NB4 (cell line): ENCODE measurements at regions not wholly inside any gene's neighbourhood (a gene's known extent, or its start where the extent isn't known, plus 50 kb on each side); places are given as distances from the start of the nearest gene placed in this dataset.

Experiments
- TF ChIP-seq, protein P1 (sequence below): IDR thresholded peaks from one replicate; pipeline ENCODE4 v1.5.1; 2012; ENCODE audit warnings: low read depth, low read length
- TF ChIP-seq, protein P2 (sequence below): IDR thresholded peaks from 2 replicates; pipeline ENCODE4 v1.6.1; 2011; ENCODE audit warnings: low read depth, low read length

DNA sequence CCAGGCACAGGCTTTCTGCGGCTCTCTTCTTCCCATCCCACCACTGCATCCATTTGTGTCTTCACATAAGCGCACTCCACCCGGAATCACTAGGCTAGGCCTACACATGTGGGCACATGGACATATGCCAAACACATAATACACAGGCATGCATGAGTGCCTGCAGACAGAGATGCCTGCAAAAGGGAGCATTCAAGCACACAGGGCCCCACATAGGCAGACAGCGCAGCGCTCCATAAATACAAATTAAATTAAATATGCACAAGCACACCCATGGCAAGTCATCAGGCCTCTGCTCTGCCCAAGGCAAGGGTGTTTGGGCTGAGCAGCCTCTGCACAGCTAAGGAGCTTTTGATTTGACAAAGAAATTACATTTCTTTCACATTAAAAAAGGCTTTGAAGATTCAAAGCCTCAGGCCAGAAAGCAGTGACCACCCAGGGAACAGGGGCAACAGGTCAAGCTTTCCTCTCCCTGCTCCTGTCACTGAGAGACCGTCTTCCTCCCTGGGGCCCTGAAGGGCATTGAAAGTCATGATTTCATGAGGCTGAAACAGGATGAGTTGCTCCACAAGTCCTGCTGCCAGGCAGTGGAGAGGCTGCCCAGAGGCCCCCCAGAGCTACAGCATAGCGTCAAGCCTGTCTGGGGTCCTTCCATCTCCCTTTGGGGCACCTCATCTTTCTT is 134.2 kb upstream of the LRFN2 start:
- TF ChIP-seq, protein P1, sequence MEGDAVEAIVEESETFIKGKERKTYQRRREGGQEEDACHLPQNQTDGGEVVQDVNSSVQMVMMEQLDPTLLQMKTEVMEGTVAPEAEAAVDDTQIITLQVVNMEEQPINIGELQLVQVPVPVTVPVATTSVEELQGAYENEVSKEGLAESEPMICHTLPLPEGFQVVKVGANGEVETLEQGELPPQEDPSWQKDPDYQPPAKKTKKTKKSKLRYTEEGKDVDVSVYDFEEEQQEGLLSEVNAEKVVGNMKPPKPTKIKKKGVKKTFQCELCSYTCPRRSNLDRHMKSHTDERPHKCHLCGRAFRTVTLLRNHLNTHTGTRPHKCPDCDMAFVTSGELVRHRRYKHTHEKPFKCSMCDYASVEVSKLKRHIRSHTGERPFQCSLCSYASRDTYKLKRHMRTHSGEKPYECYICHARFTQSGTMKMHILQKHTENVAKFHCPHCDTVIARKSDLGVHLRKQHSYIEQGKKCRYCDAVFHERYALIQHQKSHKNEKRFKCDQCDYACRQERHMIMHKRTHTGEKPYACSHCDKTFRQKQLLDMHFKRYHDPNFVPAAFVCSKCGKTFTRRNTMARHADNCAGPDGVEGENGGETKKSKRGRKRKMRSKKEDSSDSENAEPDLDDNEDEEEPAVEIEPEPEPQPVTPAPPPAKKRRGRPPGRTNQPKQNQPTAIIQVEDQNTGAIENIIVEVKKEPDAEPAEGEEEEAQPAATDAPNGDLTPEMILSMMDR, result no peak
- TF ChIP-seq, protein P2, sequence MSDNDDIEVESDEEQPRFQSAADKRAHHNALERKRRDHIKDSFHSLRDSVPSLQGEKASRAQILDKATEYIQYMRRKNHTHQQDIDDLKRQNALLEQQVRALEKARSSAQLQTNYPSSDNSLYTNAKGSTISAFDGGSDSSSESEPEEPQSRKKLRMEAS, result no peak
